NCI-H524 treated with DMSO at 0.1 percent for 48 hours (cell line): ENCODE measurements at regions not wholly inside any gene's neighbourhood (a gene's known extent, or its start where the extent isn't known, plus 50 kb on each side); places are given as distances from the start of the nearest gene placed in this dataset.
A peak's percentile ranks its signal among the peaks of the same experiment; 100 is the strongest.

ENCODE experiments used
- DNase-seq: peaks from one replicate; lab custom pipeline; 2025; lab: John Stamatoyannopoulos, UW

GRCh38 chr6:44560458-44561059 lies 173.1 kb downstream of the CDC5L start:
- no peak for DNase-seq

GRCh38 chr6:44561060-44561623 lies 173.6 kb downstream of the CDC5L start:
- DNase-seq, result no peak

GRCh38 chr6:44561832-44562665 lies 174.5 kb downstream of the CDC5L start:
- no peak for DNase-seq

GRCh38 chr6:44563397-44563796 lies 175.9 kb downstream of the CDC5L start:
- DNase-seq, result no peak

GRCh38 chr6:44564906-44565524 lies 177.5 kb downstream of the CDC5L start:
- no peak for DNase-seq

GRCh38 chr6:44567406-44567805 lies 179.9 kb downstream of the CDC5L start:
- DNase-seq, result no peak

- no peak for DNase-seq
Observed at GRCh38 chr6:44569131-44569530, 181.6 kb downstream of the CDC5L start.

GRCh38 chr6:44569931-44570385 lies 182.5 kb downstream of the CDC5L start:
- DNase-seq, result no peak

- no peak for DNase-seq
Observed at GRCh38 chr6:44571510-44571909, 184.0 kb downstream of the CDC5L start.

- no peak for DNase-seq
Observed at GRCh38 chr6:44572346-44572745, 184.8 kb downstream of the CDC5L start.

- DNase-seq, result no peak
Observed at GRCh38 chr6:44575644-44576043, 188.1 kb downstream of the CDC5L start.

- no peak for DNase-seq
Observed at GRCh38 chr6:44576132-44576631, 188.7 kb downstream of the CDC5L start.

- no peak for DNase-seq
Observed at GRCh38 chr6:44580901-44581300, 193.4 kb downstream of the CDC5L start.

GRCh38 chr6:44582930-44583329 lies 195.4 kb downstream of the CDC5L start:
- no peak for DNase-seq

GRCh38 chr6:44590471-44590870 lies 203.0 kb downstream of the CDC5L start:
- DNase-seq, result no peak

GRCh38 chr6:44593539-44593944 lies 206.0 kb downstream of the CDC5L start:
- peak; percentile 35 for DNase-seq

- no peak for DNase-seq
Observed at GRCh38 chr6:44594481-44594880, 207.0 kb downstream of the CDC5L start.

GRCh38 chr6:44598679-44599078 lies 211.2 kb downstream of the CDC5L start:
- no peak for DNase-seq

GRCh38 chr6:44599672-44600071 lies 212.2 kb downstream of the CDC5L start:
- no peak for DNase-seq

GRCh38 chr6:44603044-44603686 lies 215.7 kb downstream of the CDC5L start:
- DNase-seq, result no peak

- no peak for DNase-seq
Observed at GRCh38 chr6:44606504-44606903, 219.0 kb downstream of the CDC5L start.

GRCh38 chr6:44606976-44607375 lies 219.5 kb downstream of the CDC5L start:
- DNase-seq, result no peak
